Frontal cortex (tissue), 3 donors: ENCODE measurements at regions not wholly inside any gene's neighbourhood (a gene's known extent, or its start where the extent isn't known, plus 50 kb on each side); places are given as distances from the start of the nearest gene placed in this dataset.

Experiments used
- DNase-seq, 2 donors: peaks; one replicate each; pipeline ENCODE4 v3.0.0; 2012; ENCODE audit warnings: low spot score in 2 of 2
- FAIRE-seq: peaks from 2 replicates; lab custom pipeline; 2012; peaks lifted over from hg19 to GRCh38; lab: Jason Lieb, UNC
- donor health status: control.
- donor health status: control.
- donor health status: control.

- DNase-seq, result no peak
- FAIRE-seq, result no peak
Measured at GRCh38 chr7:45342236-45342635, 184.6 kb downstream of the RAMP3 start.

GRCh38 chr7:45343746-45344145 is 186.2 kb downstream of the RAMP3 start:
- FAIRE-seq (no peak), DNase-seq (no peak)

- DNase-seq (no peak), FAIRE-seq (no peak)
Measured at GRCh38 chr7:45347804-45348203, 190.2 kb downstream of the RAMP3 start.

GRCh38 chr7:45349090-45349489 is 191.5 kb downstream of the RAMP3 start:
- DNase-seq (no peak), FAIRE-seq (no peak)

- DNase-seq, result no peak
- no peak for FAIRE-seq
Measured at GRCh38 chr7:45350896-45351295, 193.3 kb downstream of the RAMP3 start.

GRCh38 chr7:45358287-45358686 is 200.7 kb downstream of the RAMP3 start:
- FAIRE-seq, result no peak
- DNase-seq, result no peak

GRCh38 chr7:45359250-45359649 is 201.7 kb downstream of the RAMP3 start:
- DNase-seq (no peak), FAIRE-seq (no peak)

- DNase-seq (no peak), FAIRE-seq (no peak)
Measured at GRCh38 chr7:45359776-45360175, 202.2 kb downstream of the RAMP3 start.

GRCh38 chr7:45363669-45364068 is 206.1 kb downstream of the RAMP3 start:
- no peak for FAIRE-seq

GRCh38 chr7:45365341-45365740 is 207.8 kb downstream of the RAMP3 start:
- DNase-seq, result no peak
- no peak for FAIRE-seq

More at GRCh38 chr7:45363669-45364068, 206.1 kb downstream of the RAMP3 start:
- DNase-seq, result no peak

- DNase-seq, result no peak
- no peak for FAIRE-seq
Measured at GRCh38 chr7:45366475-45366874, 207.7 kb upstream of the ADCY1 start.

- FAIRE-seq (no peak), DNase-seq (no peak)
Measured at GRCh38 chr7:45367026-45367425, 207.1 kb upstream of the ADCY1 start.

GRCh38 chr7:45368129-45368807 is 205.9 kb upstream of the ADCY1 start:
- no peak for DNase-seq
- FAIRE-seq, result peak; percentile 91

- no peak for FAIRE-seq
- no peak for DNase-seq
Measured at GRCh38 chr7:45384499-45384898, 189.7 kb upstream of the ADCY1 start.

- no peak for FAIRE-seq
Measured at GRCh38 chr7:45387837-45388236, 186.3 kb upstream of the ADCY1 start.

GRCh38 chr7:45389073-45389872 is 184.9 kb upstream of the ADCY1 start:
- DNase-seq (no peak), FAIRE-seq (no peak)

More at GRCh38 chr7:45387837-45388236, 186.3 kb upstream of the ADCY1 start:
- DNase-seq, result no peak

GRCh38 chr7:45390180-45390579 is 184.0 kb upstream of the ADCY1 start:
- FAIRE-seq (no peak), DNase-seq (no peak)

- no peak for DNase-seq
- FAIRE-seq, result no peak
Measured at GRCh38 chr7:45390731-45391130, 183.4 kb upstream of the ADCY1 start.

- DNase-seq (no peak), FAIRE-seq (no peak)
Measured at GRCh38 chr7:45391618-45392451, 182.3 kb upstream of the ADCY1 start.

GRCh38 chr7:45394117-45394708 is 180.0 kb upstream of the ADCY1 start:
- DNase-seq, result no peak
- no peak for FAIRE-seq
